Endothelial cell of umbilical vein (primary cell): ENCODE measurements at regions not wholly inside any gene's neighbourhood (a gene's known extent, or its start where the extent isn't known, plus 50 kb on each side); places are given as distances from the start of the nearest gene placed in this dataset.

ENCODE experiments used
- EZH2 ChIP-seq: IDR thresholded peaks from 2 replicates; pipeline ENCODE4 v1.6.1; 2012; ENCODE audit warnings: borderline replicate concordance, low read depth, mild to moderate bottlenecking, moderate library complexity, low read length, inconsistent platforms; ENCODE audit not compliant: severe bottlenecking
- POLR2AphosphoS5 ChIP-seq: IDR thresholded peaks from 2 replicates; pipeline ENCODE4 v1.6.1; 2012; ENCODE audit warnings: low read depth, mild to moderate bottlenecking, control low read depth, low read length, moderate library complexity; ENCODE audit not compliant: insufficient read depth
- TF ChIP-seq, protein P1 (sequence below), 2 donors: IDR thresholded peaks; 1 replicate in 1 of 2; 2 replicates in 1 of 2; pipeline ENCODE4 v1.5.1; 2011; ENCODE audit warnings: low read length in 2 of 2, mild to moderate bottlenecking in 2 of 2, moderate library complexity in 2 of 2, control low read depth in 1 of 2, inconsistent platforms in 1 of 2, low read depth in 1 of 2; ENCODE audit not compliant: insufficient read depth in 1 of 2; ENCODE audit errors: extremely low read depth in 1 of 2

DNA sequence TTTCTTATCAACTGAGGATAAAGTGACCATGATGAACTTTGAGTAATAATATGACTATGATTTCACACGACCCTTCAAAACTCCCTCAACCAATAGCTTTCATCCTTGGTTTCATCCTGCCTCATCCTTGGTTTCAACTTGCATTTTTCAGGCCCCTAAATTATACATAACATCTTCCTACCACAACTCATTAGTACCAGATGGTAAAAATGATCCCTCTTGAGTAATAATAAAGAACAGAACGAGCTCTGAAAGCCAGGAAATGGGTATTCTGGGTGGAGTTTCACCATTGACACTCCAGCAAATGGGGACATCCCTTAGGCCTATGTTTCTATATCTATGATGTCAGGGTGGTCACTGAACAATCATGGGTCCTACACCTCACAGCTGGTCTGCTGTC is 72.1 kb upstream of the LMNTD1 start:
- TF ChIP-seq EZH2, result no peak
- TF ChIP-seq, protein P1, sequence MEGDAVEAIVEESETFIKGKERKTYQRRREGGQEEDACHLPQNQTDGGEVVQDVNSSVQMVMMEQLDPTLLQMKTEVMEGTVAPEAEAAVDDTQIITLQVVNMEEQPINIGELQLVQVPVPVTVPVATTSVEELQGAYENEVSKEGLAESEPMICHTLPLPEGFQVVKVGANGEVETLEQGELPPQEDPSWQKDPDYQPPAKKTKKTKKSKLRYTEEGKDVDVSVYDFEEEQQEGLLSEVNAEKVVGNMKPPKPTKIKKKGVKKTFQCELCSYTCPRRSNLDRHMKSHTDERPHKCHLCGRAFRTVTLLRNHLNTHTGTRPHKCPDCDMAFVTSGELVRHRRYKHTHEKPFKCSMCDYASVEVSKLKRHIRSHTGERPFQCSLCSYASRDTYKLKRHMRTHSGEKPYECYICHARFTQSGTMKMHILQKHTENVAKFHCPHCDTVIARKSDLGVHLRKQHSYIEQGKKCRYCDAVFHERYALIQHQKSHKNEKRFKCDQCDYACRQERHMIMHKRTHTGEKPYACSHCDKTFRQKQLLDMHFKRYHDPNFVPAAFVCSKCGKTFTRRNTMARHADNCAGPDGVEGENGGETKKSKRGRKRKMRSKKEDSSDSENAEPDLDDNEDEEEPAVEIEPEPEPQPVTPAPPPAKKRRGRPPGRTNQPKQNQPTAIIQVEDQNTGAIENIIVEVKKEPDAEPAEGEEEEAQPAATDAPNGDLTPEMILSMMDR (IDR thresholded peaks at IDR 0.05; ENCODE audit: extremely low read depth in 1 of 2, insufficient read depth in 1 of 2, low read depth in 1 of 2, low read length in 2 of 2), result no peak
- TF ChIP-seq POLR2AphosphoS5, result no peak
